ENCODE measurements at regions not wholly inside any gene's neighbourhood (a gene's known extent, or its start where the extent isn't known, plus 50 kb on each side); places are given as distances from the start of the nearest gene placed in this dataset.

- 6% methylated on average over 5 of the region's 5 CpGs for WGBS
- H3K9me3 ChIP-seq = no peaks in the 10 kb centered on the region
- H3K27ac ChIP-seq = peak overlapping the region; percentile 42 to 77
- H3K4me3 ChIP-seq = no peak overlapping the region
- peaks cover 14% of the 10 kb centered on the region for H3K4me1 ChIP-seq (replicated peaks)
- no peaks in the 10 kb centered on the region for H3K27me3 ChIP-seq (replicated peaks; ENCODE audit: insufficient read depth)
- no peak for TF ChIP-seq CTCF (IDR thresholded peaks at IDR 0.05)
- TF ChIP-seq POLR2AphosphoS5 (IDR thresholded peaks at IDR 0.05) = peak; percentile 94
- TF ChIP-seq POLR2A (IDR thresholded peaks at IDR 0.05) = no peak
- peak; percentile 85 for DNase-seq (ENCODE audit: low spot score)
- no peaks in the 10 kb centered on the region for H3K36me3 ChIP-seq
- intact Hi-C loops (cut with DNase I) = no loop called here
Measured at GRCh38 chr20:50427719-50428083, 82.5 kb upstream of the PTPN1 start.

GRCh38 chr20:50428097-50428828, 81.9 kb upstream of the PTPN1 start:
- H3K4me1 ChIP-seq (replicated peaks) = peaks cover 9% of the 10 kb centered on the region
- TF ChIP-seq CTCF (IDR thresholded peaks at IDR 0.05) (no peak), POLR2AphosphoS5 (IDR thresholded peaks at IDR 0.05) (no peak), POLR2A (IDR thresholded peaks at IDR 0.05) (no peak)
- H3K4me3 ChIP-seq = no peak overlapping the region
- no peaks in the 10 kb centered on the region for H3K27me3 ChIP-seq (replicated peaks; ENCODE audit: insufficient read depth)
- H3K27ac ChIP-seq = peak overlapping the region; percentile 42 to 77
- intact Hi-C loops (cut with DNase I) = no loop called here
- H3K9me3 ChIP-seq = no peaks in the 10 kb centered on the region
- DNase-seq (ENCODE audit: low spot score) = no peak
- WGBS = 82% methylated on average over 6 of the region's 6 CpGs
- H3K36me3 ChIP-seq = no peaks in the 10 kb centered on the region

- DNase-seq (ENCODE audit: low spot score) = no peak
- H3K27ac ChIP-seq = peak overlapping the region; percentile 76 to 77
- intact Hi-C loops (cut with DNase I) = no loop called here
- H3K36me3 ChIP-seq = no peaks in the 10 kb centered on the region
- H3K9me3 ChIP-seq = no peaks in the 10 kb centered on the region
- no peaks in the 10 kb centered on the region for H3K27me3 ChIP-seq (replicated peaks; ENCODE audit: insufficient read depth)
- TF ChIP-seq CTCF (IDR thresholded peaks at IDR 0.05) (no peak), POLR2A (IDR thresholded peaks at IDR 0.05) (no peak), POLR2AphosphoS5 (IDR thresholded peaks at IDR 0.05) (no peak)
- 46% methylated on average over 5 of the region's 5 CpGs for WGBS
- H3K4me3 ChIP-seq = no peak overlapping the region
- peaks cover 4% of the 10 kb centered on the region for H3K4me1 ChIP-seq (replicated peaks)
Measured at GRCh38 chr20:50429412-50429811, 80.8 kb upstream of the PTPN1 start.

- H3K27me3 ChIP-seq (replicated peaks; ENCODE audit: insufficient read depth) = no peaks in the 10 kb centered on the region
- DNase-seq (ENCODE audit: low spot score) = peak; percentile 56
- intact Hi-C loops (cut with DNase I) = no loop called here
- peaks cover 4% of the 10 kb centered on the region for H3K4me1 ChIP-seq (replicated peaks)
- H3K9me3 ChIP-seq = no peaks in the 10 kb centered on the region
- 49% methylated on average over 9 of the region's 9 CpGs for WGBS
- H3K4me3 ChIP-seq = no peak overlapping the region
- no peaks in the 10 kb centered on the region for H3K36me3 ChIP-seq
- peak overlapping the region; percentile 76 to 77 for H3K27ac ChIP-seq
- TF ChIP-seq POLR2AphosphoS5 (IDR thresholded peaks at IDR 0.05) = no peak
- no peak for TF ChIP-seq CTCF (IDR thresholded peaks at IDR 0.05)
- no peak for TF ChIP-seq POLR2A (IDR thresholded peaks at IDR 0.05)
Measured at GRCh38 chr20:50431066-50431450, 79.1 kb upstream of the PTPN1 start.
